GM18519 (cell line): ENCODE measurements at regions not wholly inside any gene's neighbourhood (a gene's known extent, or its start where the extent isn't known, plus 50 kb on each side); places are given as distances from the start of the nearest gene placed in this dataset.
"Not testable (repeated sequence)": the region's sequence is repeated elsewhere in the genome, so short reads cannot be mapped to it uniquely, and the experiment has no call there.

Experiments
- ATAC-seq: cut with Tn5 transposase; IDR thresholded peaks from one replicate; pipeline ENCODE4 v1.9.1; 2021; ENCODE audit warnings: mild to moderate bottlenecking, moderate library complexity; ENCODE audit not compliant: unreplicated experiment, low FRiP score

DNA sequence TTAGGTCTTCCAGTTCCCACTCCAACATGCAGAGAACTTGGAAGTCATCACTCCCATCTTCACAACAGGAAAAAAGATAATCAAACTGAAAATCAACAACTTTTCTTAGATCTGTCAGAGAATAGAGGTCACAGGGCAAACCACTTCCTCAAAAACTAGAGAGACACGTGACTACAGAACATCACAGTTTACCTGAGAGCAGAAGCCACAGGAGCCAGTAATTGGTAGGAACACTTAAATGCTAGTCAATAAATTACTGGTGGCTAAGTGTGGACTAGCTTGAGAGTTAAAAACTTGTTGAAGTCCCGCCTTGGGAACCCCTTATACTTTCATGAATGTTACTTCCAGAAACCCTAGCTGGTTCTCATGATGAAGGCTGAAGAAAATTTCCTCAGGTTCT, 81.1 kb downstream of the THSD1 start:
- ATAC-seq: not testable (repeated sequence)

DNA sequence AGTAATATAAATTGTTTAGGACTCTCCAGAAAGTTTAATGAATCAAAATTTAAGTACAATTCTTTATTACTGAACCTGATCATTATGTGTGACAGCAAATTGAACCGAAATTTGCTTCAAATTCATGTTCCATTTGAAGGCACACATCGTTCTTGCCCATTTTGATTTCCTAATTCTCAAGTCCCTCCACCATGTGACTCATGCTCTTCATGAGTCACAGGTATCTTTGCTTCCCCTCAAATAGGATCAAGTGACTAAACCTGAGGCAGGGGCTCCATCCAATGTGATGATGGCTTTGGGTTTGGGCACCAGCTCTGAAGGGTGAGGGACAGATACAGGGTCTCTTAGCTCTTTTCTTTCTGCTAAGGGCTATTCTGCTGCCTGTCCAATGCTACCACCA, 86.1 kb downstream of the THSD1 start:
- no peak for ATAC-seq

DNA sequence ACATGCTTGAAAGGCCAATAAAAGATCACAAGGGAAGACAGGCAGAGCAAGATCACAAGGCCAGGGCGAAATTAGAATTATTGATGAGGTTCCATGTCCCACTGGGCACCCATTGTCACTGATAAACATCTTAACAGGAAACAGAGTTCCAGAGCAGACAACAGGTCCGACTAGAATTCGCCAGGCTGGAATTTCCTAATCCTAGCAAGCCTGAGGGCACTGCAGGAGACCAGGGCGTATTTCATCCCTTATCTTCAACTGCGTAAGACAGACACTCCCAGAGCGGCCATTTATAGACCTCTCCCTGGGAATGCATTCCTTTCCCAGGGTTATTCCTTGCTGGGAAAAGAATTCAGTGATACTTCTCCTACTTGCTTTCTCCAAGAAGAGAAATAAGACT, 96.1 kb downstream of the THSD1 start:
- ATAC-seq: not testable (repeated sequence)

DNA sequence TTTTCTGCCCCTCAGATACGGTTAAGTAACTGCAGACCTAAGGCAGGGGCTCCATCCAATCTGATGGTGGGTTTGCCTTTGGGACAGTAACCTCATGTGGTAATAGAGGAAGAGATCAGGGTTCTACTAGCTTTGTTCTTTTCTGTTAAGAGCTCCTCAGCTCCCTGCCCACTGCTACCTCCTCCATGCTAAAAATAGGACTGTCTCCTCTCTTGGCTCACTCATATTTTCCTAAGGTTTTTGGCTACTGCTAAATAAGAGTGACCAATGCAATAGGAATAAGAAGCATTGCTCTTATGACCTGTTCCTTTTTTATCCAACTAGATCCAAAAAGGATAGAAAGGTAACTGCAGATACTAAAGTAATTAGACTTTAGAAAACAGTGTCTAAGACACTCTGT, 99.6 kb downstream of the THSD1 start:
- ATAC-seq: not testable (repeated sequence)

DNA sequence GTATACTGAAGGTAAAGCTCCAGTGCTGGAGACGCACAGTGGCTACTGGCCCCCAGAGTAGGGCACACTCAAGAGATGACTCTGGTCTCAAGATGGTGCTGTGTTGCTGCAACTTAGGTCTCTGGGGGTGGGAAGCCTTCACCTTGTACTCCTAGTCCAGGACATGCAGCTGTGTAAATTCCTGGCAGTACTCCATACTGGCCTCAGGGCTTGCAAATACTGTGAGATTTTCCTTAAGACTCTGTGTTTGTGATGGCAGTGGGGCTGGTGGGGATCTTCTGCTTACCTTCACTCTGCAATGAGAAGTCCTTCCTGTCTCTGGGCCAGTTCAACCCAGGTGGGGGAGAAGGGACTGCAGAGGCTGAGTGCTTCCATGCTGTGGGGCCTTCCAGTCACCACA, 102.9 kb downstream of the THSD1 start:
- ATAC-seq: not testable (repeated sequence)

DNA sequence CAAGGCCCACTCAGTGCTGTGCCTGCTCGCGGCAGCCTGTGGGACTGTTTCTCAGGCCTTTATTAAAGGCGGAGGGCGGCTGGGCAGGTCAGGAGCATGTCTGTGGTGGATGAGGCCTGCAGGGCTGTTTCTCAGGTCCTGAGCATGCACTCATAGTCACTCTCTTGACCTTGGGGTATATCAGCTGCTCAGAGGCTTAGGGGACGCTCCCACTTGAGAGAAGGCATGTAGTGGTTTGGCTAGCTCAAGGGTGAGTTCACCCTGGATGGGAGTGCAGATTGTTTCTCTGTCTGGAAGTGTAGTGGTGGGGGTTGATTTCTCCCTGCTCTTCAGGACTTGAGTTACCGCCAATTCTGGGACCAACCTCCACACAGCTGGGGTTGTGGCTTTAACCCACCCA, 103.3 kb downstream of the THSD1 start:
- not testable (repeated sequence) for ATAC-seq

DNA sequence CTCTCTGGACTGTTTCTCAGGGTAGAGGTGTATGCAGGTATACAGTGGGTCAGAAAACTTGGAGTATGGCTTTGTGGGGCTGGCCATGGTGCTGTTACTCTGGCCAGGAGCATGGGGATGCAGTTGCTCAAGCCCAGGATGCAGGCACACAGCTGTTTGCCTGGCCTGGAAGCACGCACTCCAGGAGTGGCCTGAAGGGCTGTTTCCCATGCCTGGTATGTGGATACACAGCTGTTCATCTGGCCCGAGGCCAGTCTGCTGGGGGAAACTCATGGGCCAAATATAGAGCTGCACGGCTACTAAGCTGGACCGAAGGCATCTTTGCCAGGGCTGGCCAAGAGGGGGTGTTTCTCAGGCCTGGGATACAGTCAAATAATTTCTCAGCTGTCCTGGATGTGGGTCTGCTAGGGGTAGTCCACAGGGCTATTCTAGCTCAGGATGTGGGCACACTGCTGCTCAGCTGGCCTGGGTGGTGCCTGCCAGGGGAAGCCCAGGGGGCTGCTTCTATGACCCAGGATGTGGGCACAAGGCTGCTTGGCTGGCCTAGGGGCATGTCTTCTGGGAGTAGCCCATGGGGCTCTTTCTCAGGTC, 104.1 kb downstream of the THSD1 start:
- not testable (repeated sequence) for ATAC-seq

DNA sequence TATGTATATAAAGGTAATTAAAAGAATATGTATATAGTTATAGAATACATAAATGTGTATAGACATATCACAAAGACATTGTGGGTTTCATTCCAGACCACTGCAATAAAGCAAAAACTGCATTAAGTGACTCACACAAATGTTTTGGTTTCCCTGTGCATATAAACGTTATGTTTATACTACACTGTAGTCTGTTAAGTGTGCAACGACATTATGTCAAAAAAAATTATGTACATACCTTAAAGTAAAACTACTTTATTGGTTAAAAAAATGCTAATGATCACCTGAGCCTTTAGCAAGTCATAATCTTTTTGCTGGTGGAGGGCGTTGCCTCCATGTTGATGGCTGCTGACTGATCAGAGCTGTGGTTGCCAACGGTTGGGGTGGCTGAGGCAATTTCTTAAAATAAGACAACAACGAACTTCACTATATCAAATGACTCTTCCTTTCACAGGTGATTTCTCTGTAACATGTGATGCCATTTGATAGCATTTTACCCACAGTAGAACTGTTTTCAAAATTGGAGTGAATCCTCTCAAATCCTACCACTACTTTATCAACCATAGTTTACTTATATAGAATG, 107.8 kb downstream of the THSD1 start:
- not testable (repeated sequence) for ATAC-seq

DNA sequence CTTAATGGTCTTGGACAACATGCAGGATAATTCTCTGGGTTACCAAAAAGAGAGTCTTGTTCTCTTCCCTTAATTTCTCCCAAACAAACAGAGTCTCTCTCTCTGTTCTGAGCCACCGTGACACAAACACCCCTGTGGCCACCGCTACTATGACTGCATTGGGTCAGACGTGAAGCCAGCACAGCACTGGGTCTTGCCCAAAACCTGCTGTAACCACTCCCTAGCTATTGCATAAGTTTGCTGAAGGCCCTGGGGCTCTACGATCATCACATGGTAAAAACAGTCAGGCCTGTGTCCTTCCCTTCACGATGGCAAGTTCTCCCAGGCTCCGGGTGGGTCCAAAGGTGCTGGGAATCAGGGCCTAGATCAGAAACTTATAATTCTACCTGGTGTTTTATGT, 117.1 kb downstream of the THSD1 start:
- ATAC-seq: not testable (repeated sequence)

DNA sequence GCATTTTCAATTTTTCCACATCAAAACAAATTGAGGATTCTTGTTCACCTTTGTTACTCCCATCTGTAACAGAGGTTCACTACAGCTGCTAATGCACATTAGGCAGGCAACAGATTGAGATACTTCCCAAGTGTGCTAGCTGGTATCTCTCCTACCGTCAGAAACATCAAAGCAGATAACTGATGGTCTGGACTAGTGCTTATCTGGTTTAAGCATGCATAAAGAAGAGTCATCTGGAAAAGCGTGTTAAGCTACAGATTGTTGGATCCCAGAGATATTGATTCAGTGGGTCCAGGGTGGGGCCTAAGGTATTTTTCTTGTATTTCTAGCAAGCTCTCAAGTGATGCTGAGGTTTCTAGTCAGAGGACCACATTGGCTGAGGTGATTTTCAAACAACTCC, 122.0 kb upstream of the NEK3 start:
- not testable (repeated sequence) for ATAC-seq

DNA sequence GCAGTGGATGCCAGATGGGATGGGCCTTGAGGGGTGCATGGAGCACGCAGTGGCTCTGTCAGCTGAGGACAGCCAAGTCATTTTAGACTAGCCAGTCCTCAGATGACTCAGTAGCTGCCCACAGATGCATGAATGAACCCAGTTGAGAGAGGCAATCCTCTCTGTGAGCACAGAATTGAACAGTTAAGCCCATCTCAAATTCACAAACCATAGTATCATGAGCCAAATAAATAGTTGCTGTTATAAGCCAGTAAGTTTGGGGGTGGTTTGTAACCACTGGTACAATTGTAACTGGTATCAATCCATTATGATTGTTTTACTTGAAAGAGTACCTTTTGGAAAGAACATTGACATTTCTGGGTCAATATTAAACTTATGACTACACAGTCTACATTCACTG, 120.0 kb upstream of the NEK3 start:
- ATAC-seq: not testable (repeated sequence)

DNA sequence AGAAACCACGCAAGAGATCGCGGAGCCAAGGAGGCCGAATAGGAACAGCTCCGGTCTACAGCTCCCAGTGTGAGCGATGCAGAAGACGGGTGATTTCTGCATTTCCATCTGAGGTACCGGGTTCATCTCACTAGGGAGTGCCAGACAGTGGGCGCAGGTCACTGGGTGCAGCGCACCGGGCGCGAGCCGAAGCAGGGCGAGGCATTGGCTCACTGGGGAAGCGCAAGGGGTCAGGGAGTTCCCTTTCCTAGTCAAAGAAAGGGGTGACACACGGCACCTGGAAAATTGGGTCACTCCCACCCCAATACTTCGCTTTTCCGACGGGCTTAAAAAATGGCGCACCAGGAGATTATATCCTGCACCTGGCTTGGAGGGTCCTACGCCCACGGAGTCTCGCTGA, 94.9 kb upstream of the NEK3 start:
- not testable (repeated sequence) for ATAC-seq

DNA sequence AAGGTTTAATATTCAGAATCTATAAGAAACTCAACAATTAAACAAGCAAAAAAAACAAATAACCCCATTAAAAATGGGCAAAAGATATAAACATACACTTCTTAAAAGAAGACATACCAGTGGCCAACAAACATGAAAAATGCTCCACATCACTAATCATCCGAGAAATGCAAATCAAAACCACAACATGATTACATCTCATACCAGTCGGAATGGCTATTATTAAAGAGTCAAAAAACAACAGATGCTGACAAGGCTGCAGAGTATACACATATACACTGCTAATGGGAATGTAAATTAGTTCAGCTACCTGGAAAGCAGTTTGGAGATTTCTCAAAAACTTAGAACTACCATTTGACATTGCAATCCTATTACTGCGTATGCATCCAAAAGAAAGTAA, 81.4 kb upstream of the NEK3 start:
- peak; percentile 82 for ATAC-seq

DNA sequence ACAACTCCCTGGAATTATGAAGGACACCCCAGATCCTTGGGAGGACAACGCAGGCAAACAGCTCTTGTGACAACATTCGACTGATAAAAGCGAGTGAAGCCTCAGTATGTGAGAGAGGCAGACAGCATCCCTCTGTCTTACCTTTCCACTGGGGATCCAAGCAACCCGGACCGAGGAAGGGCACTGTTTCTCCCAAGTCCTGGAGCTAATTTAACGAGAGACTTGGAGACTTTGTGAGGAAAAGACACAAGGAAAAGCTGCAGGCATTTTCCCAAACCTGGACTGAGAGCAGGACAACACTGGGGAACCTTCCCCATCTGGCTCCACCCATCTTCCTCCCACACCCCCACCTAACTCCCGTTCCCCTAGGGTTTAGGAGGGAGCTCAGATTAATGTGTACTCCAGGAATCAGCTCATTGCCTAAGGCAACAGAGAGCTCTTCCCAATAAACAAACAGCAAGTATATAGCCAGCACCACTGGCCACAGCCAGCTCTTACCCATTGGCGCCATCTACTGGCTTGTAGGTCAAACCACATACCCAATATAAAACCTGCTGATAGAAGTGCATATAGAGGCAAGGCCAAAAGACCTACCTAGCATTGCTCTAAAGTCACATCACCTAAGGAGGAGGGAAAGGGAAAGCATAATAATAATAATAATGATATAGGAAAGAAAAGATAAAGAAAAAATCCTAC, 76.7 kb upstream of the NEK3 start:
- ATAC-seq: peak; percentile 66

DNA sequence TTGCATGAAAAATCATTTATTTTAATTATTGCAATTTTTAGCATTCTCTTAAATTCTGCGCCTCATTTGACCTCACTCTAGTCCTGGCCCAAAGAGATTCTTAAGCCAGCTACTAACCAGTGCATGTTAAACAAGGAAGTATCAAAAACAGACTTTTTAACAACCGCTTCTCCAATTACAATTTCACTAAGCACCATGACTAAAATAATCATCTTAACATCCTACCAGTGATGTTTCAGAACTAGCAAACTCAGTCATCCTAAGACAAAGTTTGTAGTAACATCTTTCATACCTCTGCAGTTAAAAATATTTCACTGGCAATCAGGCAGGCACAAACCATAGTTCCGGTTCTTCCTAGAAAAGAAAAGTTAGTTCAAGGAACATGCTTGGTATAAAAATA, 75.5 kb upstream of the NEK3 start:
- not testable (repeated sequence) for ATAC-seq

DNA sequence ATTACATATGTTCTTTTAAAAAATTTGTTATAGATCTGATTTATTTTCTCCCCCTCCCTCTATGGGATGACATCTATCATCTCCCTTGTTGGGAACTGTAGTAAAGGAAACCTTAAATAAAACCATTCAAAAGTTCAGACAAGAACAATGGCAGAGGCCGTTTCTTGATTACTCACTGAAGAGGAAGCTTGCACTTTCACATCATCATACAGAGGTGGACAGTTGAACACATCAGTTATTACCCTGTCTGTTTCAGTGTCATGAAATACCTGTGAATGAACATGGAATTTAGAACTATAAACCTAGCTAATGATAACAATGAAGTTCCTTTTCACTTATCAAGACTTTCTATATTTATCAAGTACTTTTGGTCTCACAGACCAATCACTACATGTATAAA, 63.7 kb upstream of the NEK3 start:
- ATAC-seq: not testable (repeated sequence)

DNA sequence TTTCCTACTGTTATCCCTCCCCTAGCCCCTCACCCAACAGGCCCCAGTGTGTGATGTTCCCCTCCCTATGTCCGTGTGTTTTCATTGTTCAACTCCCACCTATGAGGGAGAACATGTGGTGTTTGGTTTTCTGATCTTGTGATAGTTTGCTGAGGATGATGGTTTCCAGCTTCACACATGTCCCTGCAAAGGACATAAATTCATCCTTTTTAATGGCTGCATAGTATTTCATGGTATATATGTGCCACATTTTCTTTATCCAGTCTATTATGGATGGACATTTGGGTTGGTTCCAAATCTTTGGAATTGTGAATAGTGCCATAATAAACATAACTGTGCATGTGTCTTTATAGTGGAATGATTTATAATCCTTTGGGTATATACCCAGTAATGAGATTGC, 54.5 kb upstream of the NEK3 start:
- ATAC-seq: not testable (repeated sequence)

DNA sequence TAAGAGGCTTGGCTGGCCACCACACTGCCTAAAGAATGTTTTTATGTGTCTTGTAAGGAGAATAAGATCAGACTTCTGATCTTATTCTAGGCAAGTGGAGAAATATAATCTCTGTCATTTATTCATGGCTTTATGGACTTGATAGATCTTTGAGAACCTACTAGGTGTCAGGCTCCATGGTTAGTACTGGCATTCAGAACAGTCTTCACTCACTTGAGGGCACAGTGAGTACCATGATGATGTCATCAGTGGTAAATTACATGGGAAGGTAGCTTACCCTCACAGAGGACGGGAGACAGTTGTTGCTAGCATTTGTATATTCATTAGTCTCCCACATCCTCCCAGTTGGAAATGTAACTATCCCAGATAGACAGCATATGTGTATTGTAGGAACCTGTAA, 53.5 kb upstream of the NEK3 start:
- ATAC-seq: not testable (repeated sequence)

DNA sequence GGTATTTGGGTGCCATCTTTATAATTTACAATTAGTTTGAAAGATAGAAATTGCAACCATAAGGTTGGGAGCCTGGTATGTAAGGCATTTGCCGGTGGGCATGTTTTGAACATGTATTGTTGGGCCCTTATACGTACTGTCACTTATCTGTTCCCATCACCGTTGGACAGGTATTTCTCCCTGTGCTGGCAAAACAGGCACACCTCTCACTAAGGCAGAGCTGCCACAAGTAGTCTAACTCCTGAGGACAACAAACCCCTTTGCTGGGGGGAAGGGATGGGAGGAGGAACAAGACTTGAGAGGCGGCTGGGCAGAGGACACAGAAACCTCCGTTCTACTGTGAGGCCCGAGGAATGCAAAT, 52.0 kb upstream of the NEK3 start:
- ATAC-seq: not testable (repeated sequence)

DNA sequence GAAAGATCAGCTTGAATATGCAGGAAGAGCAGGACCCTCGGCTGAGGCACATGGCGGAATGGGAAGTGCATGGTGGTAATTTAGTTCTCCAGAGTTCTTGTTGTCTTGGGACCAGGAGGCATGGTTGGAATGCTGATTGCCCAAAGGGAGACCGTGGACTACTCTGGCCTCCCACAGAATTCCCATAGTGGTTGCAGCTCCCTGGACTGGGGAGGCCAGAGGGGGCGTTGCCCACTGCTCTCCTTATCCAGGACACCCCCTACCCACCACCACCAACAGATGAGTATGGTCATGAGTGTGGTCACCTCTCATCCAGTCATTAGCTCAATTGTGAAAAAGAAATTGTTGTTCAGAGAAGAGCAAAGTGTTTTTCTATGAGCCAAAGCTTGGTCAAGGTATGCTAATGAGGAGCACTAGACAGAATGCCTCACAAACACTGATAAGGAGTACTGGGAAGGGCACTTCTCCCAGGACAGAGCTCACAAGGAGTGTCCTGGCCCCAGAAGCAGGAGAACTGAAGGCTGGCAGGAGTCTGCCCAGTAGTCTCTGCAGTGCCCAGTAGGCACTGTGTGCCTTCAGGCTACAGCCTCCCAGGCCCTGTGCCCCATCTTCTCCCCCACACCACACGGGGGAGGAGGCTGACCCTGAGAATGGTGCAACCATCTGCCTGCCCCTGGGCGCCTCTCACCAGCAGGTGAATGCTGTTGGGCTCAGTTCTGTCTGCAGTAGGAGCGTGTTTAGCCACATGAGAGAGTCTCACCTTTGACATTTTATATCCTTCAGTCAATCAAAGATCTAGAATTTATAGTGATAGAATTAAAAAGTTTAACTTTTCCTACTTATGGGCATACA, 51.4 kb upstream of the NEK3 start:
- not testable (repeated sequence) for ATAC-seq
